ENCODE measurements at regions not wholly inside any gene's neighbourhood (a gene's known extent, or its start where the extent isn't known, plus 50 kb on each side); places are given as distances from the start of the nearest gene placed in this dataset.
"Not testable (repeated sequence)": the region's sequence is repeated elsewhere in the genome, so short reads cannot be mapped to it uniquely, and the experiment has no call there.

- no peak overlapping the region for H3K27ac ChIP-seq
- H3K4me3 ChIP-seq: no peak overlapping the region
- H3K9me3 ChIP-seq (ENCODE audit: low read depth, low read length): no peaks in the 10 kb centered on the region
- H3K36me3 ChIP-seq (ENCODE audit: insufficient read depth, low read length): no peaks in the 10 kb centered on the region
- DNase-seq (ENCODE audit: low read depth, low spot score): no peak
- H3K9ac ChIP-seq (ENCODE audit: insufficient read length): no peak overlapping the region
- TF ChIP-seq POLR2AphosphoS5 (IDR thresholded peaks at IDR 0.05; ENCODE audit: borderline replicate concordance, low read depth, low read length): no peak
- no peak for TF ChIP-seq EZH2 (IDR thresholded peaks at IDR 0.05)
- TF ChIP-seq FOXP2 (optimal IDR thresholded peaks at IDR 0.05; ENCODE audit: control extremely low read depth, extremely low read length, insufficient read depth): no peak
Observed at GRCh38 chr13:99737481-99738245, 233.9 kb downstream of the ZIC5 start.

- no peak overlapping the region for H3K9ac ChIP-seq (ENCODE audit: insufficient read length)
- H3K9me3 ChIP-seq (ENCODE audit: low read depth, low read length): no peaks in the 10 kb centered on the region
- H3K36me3 ChIP-seq (ENCODE audit: insufficient read depth, low read length): no peaks in the 10 kb centered on the region
- no peak for TF ChIP-seq POLR2AphosphoS5 (IDR thresholded peaks at IDR 0.05; ENCODE audit: borderline replicate concordance, low read depth, low read length)
- no peak for TF ChIP-seq EZH2 (IDR thresholded peaks at IDR 0.05)
- no peak overlapping the region for H3K27ac ChIP-seq
- DNase-seq (ENCODE audit: low read depth, low spot score): no peak
- H3K4me3 ChIP-seq: no peak overlapping the region
Observed at GRCh38 chr13:99736541-99736940, 235.0 kb downstream of the ZIC5 start.

- Histone ChIP-seq H3K27ac (no peak overlapping the region), H3K36me3 (ENCODE audit: insufficient read depth, low read length) (no peaks in the 10 kb centered on the region), H3K9ac (ENCODE audit: insufficient read length) (no peak overlapping the region), H3K9me3 (ENCODE audit: low read depth, low read length) (no peaks in the 10 kb centered on the region), H3K4me3 (no peak overlapping the region)
- no peak for DNase-seq (ENCODE audit: low read depth, low spot score)
- no peak for TF ChIP-seq POLR2AphosphoS5 (IDR thresholded peaks at IDR 0.05; ENCODE audit: borderline replicate concordance, low read depth, low read length)
- no peak for TF ChIP-seq EZH2 (IDR thresholded peaks at IDR 0.05)
- no peak for TF ChIP-seq FOXP2 (optimal IDR thresholded peaks at IDR 0.05; ENCODE audit: control extremely low read depth, extremely low read length, insufficient read depth)
Observed at GRCh38 chr13:99734013-99734693, 232.9 kb downstream of the TM9SF2 start.

GRCh38 chr13:99733346-99733745 lies 232.1 kb downstream of the TM9SF2 start:
- Histone ChIP-seq H3K9me3 (ENCODE audit: low read depth, low read length) (no peaks in the 10 kb centered on the region), H3K9ac (ENCODE audit: insufficient read length) (no peak overlapping the region), H3K27ac (no peak overlapping the region; the same call in 1 of the 2 replicates), H3K4me3 (peak overlapping the region; percentile 23; the same call in 1 of the 2 replicates), H3K36me3 (ENCODE audit: insufficient read depth, low read length) (no peaks in the 10 kb centered on the region)
- TF ChIP-seq EZH2 (IDR thresholded peaks at IDR 0.05) (no peak), POLR2AphosphoS5 (IDR thresholded peaks at IDR 0.05; ENCODE audit: borderline replicate concordance, low read depth, low read length) (no peak), FOXP2 (optimal IDR thresholded peaks at IDR 0.05; ENCODE audit: control extremely low read depth, extremely low read length, insufficient read depth) (no peak)
- no peak for DNase-seq (ENCODE audit: low read depth, low spot score)

- no peak for DNase-seq (ENCODE audit: low read depth, low spot score)
- Histone ChIP-seq H3K4me3 (no peak overlapping the region), H3K27ac (no peak overlapping the region)
Observed at GRCh38 chr13:99731747-99732146, 230.5 kb downstream of the TM9SF2 start.

GRCh38 chr13:99730403-99730802 lies 229.1 kb downstream of the TM9SF2 start:
- TF ChIP-seq POLR2AphosphoS5 (IDR thresholded peaks at IDR 0.05; ENCODE audit: borderline replicate concordance, low read depth, low read length): no peak
- TF ChIP-seq FOXP2 (optimal IDR thresholded peaks at IDR 0.05; ENCODE audit: control extremely low read depth, extremely low read length, insufficient read depth): no peak
- TF ChIP-seq EZH2 (IDR thresholded peaks at IDR 0.05): no peak
- Histone ChIP-seq H3K27ac (no peak overlapping the region), H3K9me3 (ENCODE audit: low read depth, low read length) (no peaks in the 10 kb centered on the region), H3K36me3 (ENCODE audit: insufficient read depth, low read length) (no peaks in the 10 kb centered on the region), H3K9ac (ENCODE audit: insufficient read length) (no peak overlapping the region), H3K4me3 (no peak overlapping the region)
- no peak for DNase-seq (ENCODE audit: low read depth, low spot score)

More at GRCh38 chr13:99731747-99732146, 230.5 kb downstream of the TM9SF2 start:
- no peak overlapping the region for H3K9ac ChIP-seq (ENCODE audit: insufficient read length)
- no peaks in the 10 kb centered on the region for H3K9me3 ChIP-seq (ENCODE audit: low read depth, low read length)
- H3K36me3 ChIP-seq (ENCODE audit: insufficient read depth, low read length): no peaks in the 10 kb centered on the region
- TF ChIP-seq EZH2 (IDR thresholded peaks at IDR 0.05): no peak

- Histone ChIP-seq H3K4me3 (no peak overlapping the region), H3K36me3 (ENCODE audit: insufficient read depth, low read length) (no peaks in the 10 kb centered on the region), H3K9me3 (ENCODE audit: low read depth, low read length) (no peaks in the 10 kb centered on the region), H3K27ac (no peak overlapping the region), H3K9ac (ENCODE audit: insufficient read length) (no peak overlapping the region)
- no peak for TF ChIP-seq FOXP2 (optimal IDR thresholded peaks at IDR 0.05; ENCODE audit: control extremely low read depth, extremely low read length, insufficient read depth)
- TF ChIP-seq EZH2 (IDR thresholded peaks at IDR 0.05): no peak
- TF ChIP-seq POLR2AphosphoS5 (IDR thresholded peaks at IDR 0.05; ENCODE audit: borderline replicate concordance, low read depth, low read length): no peak
- DNase-seq (ENCODE audit: low read depth, low spot score): no peak
Observed at GRCh38 chr13:99729745-99730144, 228.5 kb downstream of the TM9SF2 start.

- not testable (repeated sequence) for H3K9me3 ChIP-seq (ENCODE audit: low read depth, low read length); DNase-seq (ENCODE audit: low read depth, low spot score); H3K27ac ChIP-seq; H3K9ac ChIP-seq (ENCODE audit: insufficient read length); H3K4me3 ChIP-seq; H3K36me3 ChIP-seq (ENCODE audit: insufficient read depth, low read length)
Observed at GRCh38 chr13:99727651-99728050, 226.4 kb downstream of the TM9SF2 start.

All from SK-N-MC (cell line).